AG10803 (cell line): ENCODE measurements at regions not wholly inside any gene's neighbourhood (a gene's known extent, or its start where the extent isn't known, plus 50 kb on each side); places are given as distances from the start of the nearest gene placed in this dataset.
"Not testable (repeated sequence)": the region's sequence is repeated elsewhere in the genome, so short reads cannot be mapped to it uniquely, and the experiment has no call there.

Experiments used
- DNase-seq: peaks from one replicate; pipeline ENCODE4 v3.0.0; 2010; ENCODE audit warnings: low read depth
- H3K4me3 ChIP-seq: 2 replicates; pipeline ENCODE4 v1.5.1; 2011; ENCODE audit warnings: mild to moderate bottlenecking, low read length, control low read depth
- CTCF ChIP-seq: conservative IDR thresholded peaks from 2 replicates; pipeline ENCODE4 v1.5.1; 2011; ENCODE audit warnings: mild to moderate bottlenecking, low read length, control low read depth, inconsistent platforms

GRCh38 chr10:63058236-63058635, 74.9 kb upstream of the NRBF2 start:
- TF ChIP-seq CTCF, result no peak
- no peak overlapping the region for H3K4me3 ChIP-seq
- DNase-seq, result no peak

GRCh38 chr10:63057509-63057908, 75.6 kb upstream of the NRBF2 start:
- no peak overlapping the region for H3K4me3 ChIP-seq
- no peak for DNase-seq
- TF ChIP-seq CTCF, result no peak

- no peak for TF ChIP-seq CTCF
- no peak for DNase-seq
- H3K4me3 ChIP-seq, result no peak overlapping the region
Measured at GRCh38 chr10:63055705-63056104, 77.4 kb upstream of the NRBF2 start.

- no peak overlapping the region for H3K4me3 ChIP-seq
- DNase-seq, result no peak
- TF ChIP-seq CTCF, result no peak
Measured at GRCh38 chr10:63054889-63055611, 78.1 kb upstream of the NRBF2 start.

- no peak for TF ChIP-seq CTCF
- H3K4me3 ChIP-seq, result no peak overlapping the region
- DNase-seq, result no peak
Measured at GRCh38 chr10:63052083-63052482, 81.0 kb upstream of the NRBF2 start.

GRCh38 chr10:63042256-63042655, 90.9 kb upstream of the NRBF2 start:
- no peak for TF ChIP-seq CTCF
- no peak overlapping the region for H3K4me3 ChIP-seq
- DNase-seq, result no peak

- H3K4me3 ChIP-seq, DNase-seq: not testable (repeated sequence)
Measured at GRCh38 chr10:63033616-63034185, 99.4 kb upstream of the NRBF2 start.
